Esophagus squamous epithelium (tissue), 5 donors: ENCODE measurements at regions not wholly inside any gene's neighbourhood (a gene's known extent, or its start where the extent isn't known, plus 50 kb on each side); places are given as distances from the start of the nearest gene placed in this dataset.

Source experiments
- DNase-seq: peaks from one replicate; lab custom pipeline; 2025; lab: John Stamatoyannopoulos, UW
- H3K27ac ChIP-seq, 4 donors: fragments of 200-600 bp; sonication (generic); one replicate each; pipeline ENCODE4 v1.5.1; 2016 to 2019; ENCODE audit warnings: mild to moderate bottlenecking in 1 of 4
- H3K27me3 ChIP-seq, 4 donors: fragments of 200-600 bp; sonication (generic); 1 replicate in 3 of 4; 2 replicates in 1 of 4; pipeline versions ENCODE4 v1.5.1 to v1.6.0; 2017 to 2021; ENCODE audit warnings: antibody characterized with exemption in 1 of 4
- H3K36me3 ChIP-seq, 3 donors: fragments of 200-600 bp; sonication (generic); one replicate each; pipeline ENCODE4 v1.5.1; 2016 to 2019
- H3K4me1 ChIP-seq, 3 donors: fragments of 200-600 bp; sonication (generic); one replicate each; pipeline ENCODE4 v1.5.1; 2017 to 2019
- H3K4me3 ChIP-seq, 4 donors: fragments of 200-600 bp; sonication (generic); 1 replicate in 3 of 4; 2 replicates in 1 of 4; pipeline ENCODE4 v1.5.1; 2016 to 2019; ENCODE audit warnings: mild to moderate bottlenecking in 2 of 4, moderate library complexity in 1 of 4
- H3K9me3 ChIP-seq, 3 donors: fragments of 200-600 bp; sonication (generic); one replicate each; pipeline ENCODE4 v1.5.1; 2016 to 2019
- POLR2A ChIP-seq, 4 donors: fragments of 450-650 bp; IDR thresholded peaks; one replicate each; pipeline ENCODE4 v1.6.1; 2017; ENCODE audit warnings: antibody characterized with exemption in 4 of 4, mild to moderate bottlenecking in 4 of 4, moderate library complexity in 3 of 4
- WGBS, 2 donors: methylation state at CpG; one replicate each; pipeline ENCODE4 v1.1.5; 2018; 5-methylcytosine and 5-hydroxymethylcytosine counted together
- intact Hi-C: fragments of 100-400 bp; cut with DNase I; formaldehyde crosslinking; loops from one replicate; pipeline ENCODE4 v1.15.0; 2022
- TF ChIP-seq, protein P1 (sequence below), 6 experiments: fragments of 450-650 bp in 4 of 6; fragments of 200-600 bp in 2 of 6; sonication (generic) in 2 of 6; IDR thresholded peaks; one replicate each; pipeline ENCODE4 v1.5.1; 2016 to 2019; ENCODE audit warnings: antibody characterized with exemption in 6 of 6, mild to moderate bottlenecking in 4 of 6, moderate library complexity in 4 of 6
- donor health status: DM: yes; HTN: yes; CAD: no.

DNA sequence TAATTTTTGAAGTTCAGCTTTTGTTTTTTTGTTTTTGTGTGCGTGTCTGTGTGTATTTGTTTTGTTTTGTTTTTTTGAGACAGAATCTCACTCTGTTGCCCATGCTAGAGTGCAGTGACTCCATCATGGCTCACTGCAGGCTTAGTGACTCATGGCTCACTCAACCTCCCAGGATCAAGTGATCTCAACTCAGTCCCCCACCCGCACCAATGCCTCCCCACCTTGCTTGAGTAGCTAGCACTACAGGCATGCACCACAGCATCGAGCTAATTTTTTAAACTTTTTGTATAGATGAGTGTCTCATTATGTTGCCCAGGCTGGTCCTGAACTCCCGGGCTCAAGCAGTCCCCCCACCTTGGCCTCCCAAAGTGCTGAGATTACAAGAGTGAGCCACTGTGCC lies 981.4 kb downstream of the BCL11B start:
- TF ChIP-seq POLR2A (IDR thresholded peaks at IDR 0.05) = no peak
- TF ChIP-seq, protein P1, sequence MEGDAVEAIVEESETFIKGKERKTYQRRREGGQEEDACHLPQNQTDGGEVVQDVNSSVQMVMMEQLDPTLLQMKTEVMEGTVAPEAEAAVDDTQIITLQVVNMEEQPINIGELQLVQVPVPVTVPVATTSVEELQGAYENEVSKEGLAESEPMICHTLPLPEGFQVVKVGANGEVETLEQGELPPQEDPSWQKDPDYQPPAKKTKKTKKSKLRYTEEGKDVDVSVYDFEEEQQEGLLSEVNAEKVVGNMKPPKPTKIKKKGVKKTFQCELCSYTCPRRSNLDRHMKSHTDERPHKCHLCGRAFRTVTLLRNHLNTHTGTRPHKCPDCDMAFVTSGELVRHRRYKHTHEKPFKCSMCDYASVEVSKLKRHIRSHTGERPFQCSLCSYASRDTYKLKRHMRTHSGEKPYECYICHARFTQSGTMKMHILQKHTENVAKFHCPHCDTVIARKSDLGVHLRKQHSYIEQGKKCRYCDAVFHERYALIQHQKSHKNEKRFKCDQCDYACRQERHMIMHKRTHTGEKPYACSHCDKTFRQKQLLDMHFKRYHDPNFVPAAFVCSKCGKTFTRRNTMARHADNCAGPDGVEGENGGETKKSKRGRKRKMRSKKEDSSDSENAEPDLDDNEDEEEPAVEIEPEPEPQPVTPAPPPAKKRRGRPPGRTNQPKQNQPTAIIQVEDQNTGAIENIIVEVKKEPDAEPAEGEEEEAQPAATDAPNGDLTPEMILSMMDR (IDR thresholded peaks at IDR 0.05) = no peak
- no peak overlapping the region for H3K4me3 ChIP-seq
- H3K27me3 ChIP-seq = no peaks in the 10 kb centered on the region
- intact Hi-C loops = no loop called here
- no peaks in the 10 kb centered on the region for H3K36me3 ChIP-seq
- no peaks in the 10 kb centered on the region for H3K9me3 ChIP-seq
- peaks cover 0 to 27% (median 15%) of the 10 kb centered on the region in 3 donors for H3K4me1 ChIP-seq
- no peak for DNase-seq
- no peak overlapping the region for H3K27ac ChIP-seq
- 38 to 70% methylated on average over 4 of the region's 4 CpGs for WGBS, 2 donors

DNA sequence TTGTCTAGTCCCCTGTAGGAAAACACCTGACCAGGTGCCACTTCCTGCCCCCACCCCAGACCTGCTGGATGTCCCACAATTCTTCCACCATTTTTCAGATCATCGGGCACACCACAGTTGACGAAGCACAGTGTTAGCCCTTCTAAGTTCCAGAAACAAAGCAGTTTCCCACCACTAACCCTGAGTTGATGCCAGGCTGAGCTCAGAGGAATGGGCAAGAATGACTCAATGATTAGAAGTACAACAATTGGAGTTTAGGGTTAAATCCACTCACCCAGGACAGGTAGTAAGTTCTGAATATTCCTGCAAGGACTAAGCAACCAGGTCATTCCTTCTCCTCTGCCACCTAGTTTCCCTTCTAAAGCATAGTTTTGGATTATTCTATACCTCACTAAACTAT lies 979.8 kb downstream of the BCL11B start:
- Histone ChIP-seq H3K4me3 (no peak overlapping the region), H3K27ac (no peak overlapping the region), H3K36me3 (no peaks in the 10 kb centered on the region), H3K9me3 (no peaks in the 10 kb centered on the region), H3K4me1 (peaks cover 0 to 27% (median 15%) of the 10 kb centered on the region in 3 donors), H3K27me3 (no peaks in the 10 kb centered on the region)
- DNase-seq = no peak
- WGBS, 2 donors = 77 to 80% methylated on average over 1 to 2 of the region's 2 CpGs
- intact Hi-C loops = no loop called here
- no peak for TF ChIP-seq POLR2A (IDR thresholded peaks at IDR 0.05)
- TF ChIP-seq, protein P1 (IDR thresholded peaks at IDR 0.05) = no peak

DNA sequence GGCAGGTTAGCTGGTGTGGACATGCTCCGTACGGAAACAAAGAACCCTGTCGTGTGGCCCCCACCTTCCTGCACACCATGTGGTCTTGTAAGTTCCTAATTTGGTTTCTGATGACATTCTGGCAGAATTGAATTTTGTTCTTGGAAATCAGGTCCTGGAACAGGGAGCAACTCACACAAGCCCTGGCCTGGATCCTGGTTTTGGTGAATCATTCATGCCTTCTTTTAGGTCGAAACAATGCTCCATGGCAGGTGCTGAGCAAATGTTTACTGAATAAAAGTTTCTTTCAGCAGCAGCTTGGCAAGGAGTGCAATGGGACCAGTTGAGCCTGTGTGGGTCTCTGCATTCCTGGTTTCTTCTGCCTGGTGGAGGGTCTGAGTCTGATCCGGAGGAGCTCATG lies 978.4 kb downstream of the BCL11B start:
- WGBS, 2 donors = 30 to 34% methylated on average over 3 to 5 of the region's 5 CpGs
- Histone ChIP-seq H3K4me3 (no peak overlapping the region), H3K27ac (no peak overlapping the region), H3K4me1 (peaks cover 0 to 27% (median 15%) of the 10 kb centered on the region in 3 donors), H3K36me3 (no peaks in the 10 kb centered on the region), H3K9me3 (no peaks in the 10 kb centered on the region), H3K27me3 (no peaks in the 10 kb centered on the region)
- TF ChIP-seq, protein P1 (IDR thresholded peaks at IDR 0.05) = no peak
- no peak for TF ChIP-seq POLR2A (IDR thresholded peaks at IDR 0.05)
- intact Hi-C loops = no loop called here
- DNase-seq = no peak

DNA sequence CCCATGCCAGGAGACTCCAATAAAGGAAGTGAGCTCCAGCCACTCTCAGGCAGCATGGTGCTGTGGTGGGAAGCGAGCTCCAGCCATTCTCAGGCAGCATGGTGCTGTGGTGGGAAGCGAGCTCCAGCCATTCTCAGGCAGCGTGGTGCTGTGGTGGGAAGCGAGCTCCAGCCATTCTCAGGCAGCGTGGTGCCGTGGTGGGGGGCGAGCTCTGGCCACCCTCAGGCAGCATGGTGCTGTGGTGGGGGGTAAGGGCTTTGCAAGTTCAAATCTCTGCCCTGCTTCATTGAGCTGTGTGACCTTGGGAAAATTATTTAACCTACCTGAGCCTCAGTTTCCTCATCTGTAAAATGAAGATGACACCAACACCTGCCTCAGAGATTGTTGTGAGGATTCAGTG lies 975.1 kb downstream of the BCL11B start:
- no peak for DNase-seq
- Histone ChIP-seq H3K36me3 (no peaks in the 10 kb centered on the region), H3K4me3 (no peak overlapping the region), H3K9me3 (no peaks in the 10 kb centered on the region), H3K27ac (no peak overlapping the region), H3K4me1 (peaks cover 0 to 21% (median 15%) of the 10 kb centered on the region in 3 donors), H3K27me3 (no peaks in the 10 kb centered on the region)
- intact Hi-C loops = no loop called here
- WGBS, 2 donors = 50 to 82% methylated on average over 2 to 3 of the region's 7 CpGs
- TF ChIP-seq, protein P1 (IDR thresholded peaks at IDR 0.05) = no peak
- TF ChIP-seq POLR2A (IDR thresholded peaks at IDR 0.05) = no peak

DNA sequence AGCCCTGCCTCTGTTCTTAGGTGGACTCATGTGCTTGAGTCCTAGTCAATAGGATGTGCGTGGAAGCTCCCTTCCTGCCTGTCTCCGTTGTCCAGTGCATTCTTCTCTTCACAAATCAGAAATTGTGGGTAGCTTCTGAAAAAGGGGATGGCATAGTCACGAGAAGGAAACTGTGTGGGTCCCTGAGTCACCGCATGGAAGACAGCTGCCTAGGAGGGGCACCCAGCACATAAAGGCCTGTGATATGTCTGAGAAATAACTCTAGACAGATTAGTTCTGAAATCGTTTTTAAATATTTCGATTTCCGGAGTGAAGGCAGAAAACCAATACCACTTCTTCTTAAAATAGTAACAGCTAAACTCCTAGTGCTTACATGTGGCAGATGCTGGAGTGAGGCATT lies 974.4 kb downstream of the BCL11B start:
- Histone ChIP-seq H3K9me3 (no peaks in the 10 kb centered on the region), H3K4me3 (no peak overlapping the region), H3K4me1 (peaks cover 0 to 20% (median 15%) of the 10 kb centered on the region in 3 donors), H3K27me3 (no peaks in the 10 kb centered on the region), H3K36me3 (no peaks in the 10 kb centered on the region), H3K27ac (no peak overlapping the region)
- 79 to 89% methylated on average over 7 of the region's 7 CpGs for WGBS, 2 donors
- TF ChIP-seq, protein P1 (IDR thresholded peaks at IDR 0.05) = no peak
- no peak for TF ChIP-seq POLR2A (IDR thresholded peaks at IDR 0.05)
- DNase-seq = no peak
- intact Hi-C loops = no loop called here
